Keratinocyte (primary cell): ENCODE measurements at regions not wholly inside any gene's neighbourhood (a gene's known extent, or its start where the extent isn't known, plus 50 kb on each side); places are given as distances from the start of the nearest gene placed in this dataset.

Experiments used
- CTCF ChIP-seq, 3 experiments: IDR thresholded peaks in 1 of 3; conservative IDR thresholded peaks in 1 of 3; optimal IDR thresholded peaks in 1 of 3; 2 replicates in 2 of 3; 3 replicates in 1 of 3; pipeline versions ENCODE3 to v1.5.1; 2011; ENCODE audit warnings: low read length in 3 of 3, mild to moderate bottlenecking in 3 of 3, moderate library complexity in 2 of 3, control low read depth in 1 of 3, inconsistent platforms in 1 of 3; ENCODE audit not compliant: insufficient read depth in 2 of 3; ENCODE audit errors: extremely low read depth in 1 of 3
- EZH2 ChIP-seq: IDR thresholded peaks from one replicate; pipeline ENCODE4 v1.6.1; 2012; ENCODE audit warnings: inconsistent platforms, mild to moderate bottlenecking, low read length, moderate library complexity

GRCh38 chr13:31068119-31068423, 93.6 kb downstream of the HSPH1 start:
- TF ChIP-seq CTCF (optimal IDR thresholded peaks at IDR 0.05 in 1 of 3, IDR thresholded peaks at IDR 0.05 in 1 of 3, conservative IDR thresholded peaks at IDR 0.05 in 1 of 3; ENCODE audit: extremely low read depth in 1 of 3, insufficient read depth in 2 of 3, low read length in 3 of 3) (no peak), EZH2 (no peak)
